K562 (cell line): ENCODE measurements at regions not wholly inside any gene's neighbourhood (a gene's known extent, or its start where the extent isn't known, plus 50 kb on each side); places are given as distances from the start of the nearest gene placed in this dataset.

ENCODE experiments used
- ATAC-seq: fragments of 200-7000 bp; cut with Tn5 transposase; 3 replicates; pipeline ENCODE4 v1.9.1; 2020; ENCODE audit warnings: moderate library complexity
- BruUV-seq: library from RNA; stranded (reverse); fragments of 400-500 nt; replicated peaks from 2 replicates; lab custom pipeline; 2021; lab: Mats Ljungman, UMichigan
- CTCF ChIA-PET: fragments of 300-600 bp; formaldehyde crosslinking; extraction: SDS; loops from one replicate; lab custom pipeline; 2021; ENCODE audit warnings: low intra/inter-chr PET ratio; lab: Yijun Ruan, JAX
- POLR2A ChIA-PET: fragments of 300-600, 350-650 bp; sonication (Branson Sonifier 250); formaldehyde crosslinking; extraction: SDS; loops from one replicate; lab custom pipeline; 2021; ENCODE audit warnings: antibody characterized with exemption, inconsistent platforms; lab: Yijun Ruan, JAX
- DNase-seq, 4 experiments: peaks; one replicate each; pipeline versions ENCODE4 v3.0.0 to v3.0.0-alpha.2; 2011 to 2018; ENCODE audit warnings: low spot score in 3 of 4, mixed read lengths in 3 of 4; ENCODE audit errors: extremely low read depth in 1 of 4
- FAIRE-seq: peaks from 2 replicates; lab custom pipeline; 2011; peaks lifted over from hg19 to GRCh38; lab: Jason Lieb, UNC
- H2AFZ ChIP-seq: 2 replicates; pipeline ENCODE4 v1.6.0; 2011; ENCODE audit warnings: low read depth, low read length, control low read depth, inconsistent platforms
- H3K27ac ChIP-seq: fragments of 200-600 bp; 3 replicates; pipeline ENCODE4 v1.8.0; 2011; ENCODE audit warnings: low read depth, mild to moderate bottlenecking, control low read depth, inconsistent platforms, low read length, moderate library complexity, mixed read lengths; ENCODE audit errors: extremely low read depth
- H3K27me3 ChIP-seq, 2 experiments: fragments of 300-600 bp in 1 of 2; 2 replicates in 1 of 2; 3 replicates in 1 of 2; pipeline versions ENCODE4 v1.6.0 to v1.8.0; 2011; ENCODE audit warnings: inconsistent platforms in 2 of 2, low read length in 2 of 2, mild to moderate bottlenecking in 1 of 2, mixed read lengths in 1 of 2, moderate library complexity in 1 of 2; ENCODE audit not compliant: control insufficient read depth in 2 of 2, insufficient read depth in 2 of 2
- H3K36me3 ChIP-seq: fragments of 300-600 bp; 3 replicates; pipeline ENCODE4 v1.8.0; 2011; ENCODE audit warnings: mild to moderate bottlenecking, low read length, inconsistent platforms; ENCODE audit not compliant: control insufficient read depth, insufficient read depth
- H3K4me1 ChIP-seq, 2 experiments: fragments of 200-600 bp in 1 of 2; replicated peaks in 1 of 2; 2 replicates in 1 of 2; 3 replicates in 1 of 2; pipeline versions ENCODE4 v1.5.1 to v1.8.0; 2011; ENCODE audit warnings: inconsistent platforms in 2 of 2, low read length in 2 of 2, mild to moderate bottlenecking in 1 of 2, mixed read lengths in 1 of 2, moderate library complexity in 1 of 2; ENCODE audit not compliant: control insufficient read depth in 2 of 2, insufficient read depth in 2 of 2
- H3K4me2 ChIP-seq: 2 replicates; pipeline ENCODE4 v1.6.1; 2011; ENCODE audit warnings: low read length, control low read depth, inconsistent platforms, mixed read lengths; ENCODE audit not compliant: insufficient read depth
- H3K4me3 ChIP-seq: fragments of 200-600 bp; sonication (generic), shearing (Covaris generic); 2 replicates; pipeline ENCODE4 v1.5.1; 2016; ENCODE audit warnings: control low read depth, inconsistent platforms
- H3K79me2 ChIP-seq: fragments of 200-600 bp; 3 replicates; pipeline ENCODE4 v1.8.0; 2011; ENCODE audit warnings: low read length, inconsistent platforms; ENCODE audit not compliant: control insufficient read depth, insufficient read depth
- H3K9ac ChIP-seq, 2 experiments: 2 replicates each; pipeline versions ENCODE4 v1.6.0 to v1.6.1; 2011; ENCODE audit warnings: low read depth in 2 of 2, low read length in 2 of 2, control low read depth in 1 of 2, inconsistent platforms in 1 of 2, mild to moderate bottlenecking in 1 of 2, mixed read lengths in 1 of 2; ENCODE audit not compliant: insufficient read depth in 1 of 2
- H3K9me1 ChIP-seq: one replicate; pipeline ENCODE4 v1.6.0; 2011; ENCODE audit warnings: inconsistent platforms, mild to moderate bottlenecking, low read length, moderate library complexity; ENCODE audit not compliant: control insufficient read depth, insufficient read depth
- H3K9me3 ChIP-seq: replicated peaks from 2 replicates; pipeline ENCODE4 v1.5.1; 2011; ENCODE audit warnings: low read depth, low read length, inconsistent platforms; ENCODE audit not compliant: control insufficient read depth, insufficient read depth
- H4K20me1 ChIP-seq: replicated peaks from 2 replicates; pipeline ENCODE4 v1.6.1; 2011; ENCODE audit warnings: low read length, inconsistent platforms, mixed read lengths; ENCODE audit not compliant: control insufficient read depth, insufficient read depth
- C11orf30 ChIP-seq: fragments of 450-650 bp; IDR thresholded peaks from 2 replicates; pipeline ENCODE4 v1.6.1; 2016; ENCODE audit warnings: low read depth, mild to moderate bottlenecking
- CC2D1A ChIP-seq: fragments of 450-650 bp; IDR thresholded peaks from 2 replicates; pipeline ENCODE4 v1.6.1; 2017; ENCODE audit warnings: mild to moderate bottlenecking
- CREM ChIP-seq: IDR thresholded peaks from 2 replicates; pipeline ENCODE4 v1.6.1; 2014; ENCODE audit warnings: antibody characterized with exemption, low read depth
- FOXA3 ChIP-seq, 2 experiments: fragments of 450-650 bp in 1 of 2; sonication (generic) in 1 of 2; formaldehyde crosslinking; IDR thresholded peaks in 1 of 2; conservative IDR thresholded peaks in 1 of 2; 2 replicates each; pipeline versions ENCODE4 v1.4.0 to v1.8.0; 2020 to 2022; ENCODE audit warnings: mild to moderate bottlenecking in 2 of 2, missing genetic modification reagents in 1 of 2
- MAFK ChIP-seq: IDR thresholded peaks from 2 replicates; pipeline ENCODE4 v1.6.1; 2011; ENCODE audit warnings: low read length, improper control_type of control experiment
- POLR3G ChIP-seq: IDR thresholded peaks from 2 replicates; pipeline ENCODE4 v1.6.1; 2011; ENCODE audit not compliant: insufficient read length, insufficient replicate concordance; ENCODE audit errors: extremely low read depth
- SMARCB1 ChIP-seq: IDR thresholded peaks from 2 replicates; pipeline ENCODE4 v1.6.1; 2011; ENCODE audit warnings: improper control_type of control experiment, low read depth; ENCODE audit not compliant: insufficient read length
- SNIP1 ChIP-seq: fragments of 450-650 bp; IDR thresholded peaks from 2 replicates; pipeline ENCODE4 v1.7.1; 2017; ENCODE audit warnings: low read depth, mild to moderate bottlenecking
- TBL1XR1 ChIP-seq, 2 experiments: IDR thresholded peaks; 2 replicates each; pipeline ENCODE4 v1.6.1; 2012; ENCODE audit warnings: improper control_type of control experiment in 2 of 2, low read length in 2 of 2, mild to moderate bottlenecking in 1 of 2
- ZBED1 ChIP-seq: IDR thresholded peaks from 2 replicates; pipeline ENCODE4 v1.6.1; 2014
- ZBTB7A ChIP-seq: IDR thresholded peaks from 2 replicates; pipeline ENCODE4 v1.6.1; 2011; ENCODE audit warnings: low read depth, mild to moderate bottlenecking, low read length, moderate library complexity, borderline replicate concordance; ENCODE audit not compliant: control insufficient read depth
- ZNF133 ChIP-seq: fragments of 250-450 bp; sonication (Bioruptor Pico); IDR thresholded peaks from 2 replicates; pipeline ENCODE4 v1.4.0; 2020; ENCODE audit warnings: mild to moderate bottlenecking
- ZNF212 ChIP-seq: fragments of 450-650 bp; formaldehyde crosslinking; IDR thresholded peaks from 2 replicates; pipeline ENCODE4 v1.4.0; 2020; ENCODE audit warnings: mild to moderate bottlenecking
- ZNF764 ChIP-seq: fragments of 250-450 bp; sonication (Bioruptor Pico); IDR thresholded peaks from 2 replicates; pipeline ENCODE4 v1.4.0; 2020; ENCODE audit warnings: low read depth, mild to moderate bottlenecking, moderate library complexity
- ZSCAN32 ChIP-seq: fragments of 450-650 bp; formaldehyde crosslinking; IDR thresholded peaks from 2 replicates; pipeline ENCODE4 v1.4.0; 2020; ENCODE audit warnings: mild to moderate bottlenecking, moderate library complexity
- WGBS: fragments of 100-300 bp; shearing (Covaris generic); methylation state at CpG from one replicate; pipeline ENCODE4 v1.1.6; 2016; ENCODE audit warnings: low coverage, mixed read lengths; ENCODE audit not compliant: insufficient coverage; ENCODE audit errors: missing lambda C conversion rate; 5-methylcytosine and 5-hydroxymethylcytosine counted together
- in situ Hi-C: fragments of 300-500 bp; cut with MboI; formaldehyde crosslinking; loops from 4 replicates; pipeline ENCODE4 v1.15.0; 2018; ENCODE audit warnings: inconsistent platforms, mixed read lengths
- intact Hi-C: fragments of 100-400 bp; cut with micrococcal nuclease; formaldehyde crosslinking; loops from 2 replicates; pipeline ENCODE4 v1.14.2; 2022
- TF ChIP-seq, protein P1 (sequence below): fragments of 450-650 bp; formaldehyde crosslinking; conservative IDR thresholded peaks from 2 replicates; pipeline ENCODE4 v1.4.0; 2022; ENCODE audit warnings: mild to moderate bottlenecking, missing genetic modification characterization
- TF ChIP-seq, protein P2 (sequence below): fragments of 250-450 bp; sonication (Bioruptor Pico); IDR thresholded peaks from 2 replicates; pipeline ENCODE4 v1.8.0; 2022; ENCODE audit warnings: moderate library complexity, mild to moderate bottlenecking, inconsistent platforms
- TF ChIP-seq, protein P3 (sequence below), 2 experiments: fragments of 450-650 bp; IDR thresholded peaks; 2 replicates each; pipeline ENCODE4 v1.6.1; 2018; ENCODE audit warnings: mild to moderate bottlenecking in 2 of 2, low read depth in 1 of 2; ENCODE audit not compliant: partially characterized antibody in 2 of 2

DNA sequence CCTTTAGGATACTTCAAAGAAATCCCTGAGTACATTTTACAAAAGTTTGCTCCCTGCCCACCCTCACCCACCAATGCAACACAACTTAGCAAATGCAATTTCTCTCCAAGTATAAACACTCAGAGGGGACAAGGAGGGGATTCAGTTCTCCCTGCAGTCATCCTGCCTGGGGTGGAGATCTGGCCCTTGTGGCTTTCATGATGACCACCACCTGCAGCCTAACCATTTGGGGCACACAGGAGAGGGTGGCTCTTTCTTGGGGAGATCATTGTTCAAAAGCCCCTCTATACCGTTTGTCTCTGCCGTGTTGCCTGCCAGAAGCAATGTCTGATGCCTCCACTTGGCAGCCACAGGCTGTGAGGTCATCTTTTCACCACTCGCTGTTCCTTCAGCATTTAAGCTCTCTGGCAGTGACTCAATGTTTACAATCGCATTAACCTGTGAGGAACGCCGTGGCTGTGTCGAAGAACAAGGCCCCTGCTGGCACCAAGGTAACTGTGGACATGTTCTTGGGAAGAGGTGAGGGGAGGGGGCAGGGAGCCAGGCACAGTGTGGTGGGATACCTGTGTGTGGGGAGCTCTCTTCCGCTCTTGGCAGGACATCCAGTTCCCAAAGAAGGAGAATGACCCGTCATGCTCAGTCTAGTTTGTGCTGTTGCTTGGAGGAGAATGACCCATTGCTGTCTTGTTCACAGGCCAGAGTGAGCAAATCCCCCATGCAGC, 103.9 kb upstream of the DUSP10 start:
- Histone ChIP-seq H3K9ac (no peak overlapping the region), H3K27ac (no peak overlapping the region), H3K4me3 (no peak overlapping the region), H3K9me1 (no peaks in the 10 kb centered on the region), H4K20me1 (no peaks in the 10 kb centered on the region), H3K27me3 (no peaks in the 10 kb centered on the region; a peak in 2 of 5 replicates), H3K79me2 (no peaks in the 10 kb centered on the region), H3K4me2 (no peak overlapping the region), H3K4me1 (no peaks in the 10 kb centered on the region; a peak in 1 of 5 replicates), H3K36me3 (no peaks in the 10 kb centered on the region), H2AFZ (no peak overlapping the region; the same call in 1 of the 2 replicates), H3K9me3 (no peaks in the 10 kb centered on the region)
- ChIA-PET POLR2A (interaction anchor here (1.4 kb wide), 1 partner anchor 104 kb away, joined by 4 read pairs; the partner anchor contains the start of gene DUSP10), CTCF (no interaction called here)
- intact Hi-C loops = no loop called here
- no peak for FAIRE-seq
- 2% methylated on average over 9 of the region's 9 CpGs for WGBS
- ATAC-seq = no peak; the same call in 2 of the 3 replicates
- DNase-seq = peak in 1 of 4 experiments; percentile 8
- BruUV-seq = no TSS peak
- in situ Hi-C loops = no loop called here
- TF ChIP-seq ZNF212 (CRISPR knock-in tag) (no peak), ZNF764 (CRISPR knock-in tag) (no peak), SNIP1 (no peak), CREM (no peak), ZSCAN32 (CRISPR knock-in tag) (no peak), TBL1XR1 (IDR thresholded peaks at IDR 0.05; ENCODE audit: low read length in 2 of 2) (no peak), C11orf30 (no peak), FOXA3 (CRISPR knock-in tag; conservative IDR thresholded peaks at IDR 0.05 in 1 of 2, IDR thresholded peaks at IDR 0.05 in 1 of 2) (peak in 1 of 2 experiments; percentile 41; a peak in 1 of 4 replicates), ZBED1 (no peak), ZBTB7A (no peak), MAFK (no peak), SMARCB1 (no peak), ZNF133 (CRISPR knock-in tag) (no peak), POLR3G (no peak), CC2D1A (no peak)
- TF ChIP-seq, protein P1, sequence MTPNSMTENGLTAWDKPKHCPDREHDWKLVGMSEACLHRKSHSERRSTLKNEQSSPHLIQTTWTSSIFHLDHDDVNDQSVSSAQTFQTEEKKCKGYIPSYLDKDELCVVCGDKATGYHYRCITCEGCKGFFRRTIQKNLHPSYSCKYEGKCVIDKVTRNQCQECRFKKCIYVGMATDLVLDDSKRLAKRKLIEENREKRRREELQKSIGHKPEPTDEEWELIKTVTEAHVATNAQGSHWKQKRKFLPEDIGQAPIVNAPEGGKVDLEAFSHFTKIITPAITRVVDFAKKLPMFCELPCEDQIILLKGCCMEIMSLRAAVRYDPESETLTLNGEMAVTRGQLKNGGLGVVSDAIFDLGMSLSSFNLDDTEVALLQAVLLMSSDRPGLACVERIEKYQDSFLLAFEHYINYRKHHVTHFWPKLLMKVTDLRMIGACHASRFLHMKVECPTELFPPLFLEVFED (CRISPR knock-in tag) = no peak
- TF ChIP-seq, protein P2, sequence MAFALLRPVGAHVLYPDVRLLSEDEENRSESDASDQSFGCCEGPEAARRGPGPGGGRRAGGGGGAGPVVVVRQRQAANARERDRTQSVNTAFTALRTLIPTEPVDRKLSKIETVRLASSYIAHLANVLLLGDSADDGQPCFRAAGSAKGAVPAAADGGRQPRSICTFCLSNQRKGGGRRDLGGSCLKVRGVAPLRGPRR (CRISPR knock-in tag) = no peak
- TF ChIP-seq, protein P3, sequence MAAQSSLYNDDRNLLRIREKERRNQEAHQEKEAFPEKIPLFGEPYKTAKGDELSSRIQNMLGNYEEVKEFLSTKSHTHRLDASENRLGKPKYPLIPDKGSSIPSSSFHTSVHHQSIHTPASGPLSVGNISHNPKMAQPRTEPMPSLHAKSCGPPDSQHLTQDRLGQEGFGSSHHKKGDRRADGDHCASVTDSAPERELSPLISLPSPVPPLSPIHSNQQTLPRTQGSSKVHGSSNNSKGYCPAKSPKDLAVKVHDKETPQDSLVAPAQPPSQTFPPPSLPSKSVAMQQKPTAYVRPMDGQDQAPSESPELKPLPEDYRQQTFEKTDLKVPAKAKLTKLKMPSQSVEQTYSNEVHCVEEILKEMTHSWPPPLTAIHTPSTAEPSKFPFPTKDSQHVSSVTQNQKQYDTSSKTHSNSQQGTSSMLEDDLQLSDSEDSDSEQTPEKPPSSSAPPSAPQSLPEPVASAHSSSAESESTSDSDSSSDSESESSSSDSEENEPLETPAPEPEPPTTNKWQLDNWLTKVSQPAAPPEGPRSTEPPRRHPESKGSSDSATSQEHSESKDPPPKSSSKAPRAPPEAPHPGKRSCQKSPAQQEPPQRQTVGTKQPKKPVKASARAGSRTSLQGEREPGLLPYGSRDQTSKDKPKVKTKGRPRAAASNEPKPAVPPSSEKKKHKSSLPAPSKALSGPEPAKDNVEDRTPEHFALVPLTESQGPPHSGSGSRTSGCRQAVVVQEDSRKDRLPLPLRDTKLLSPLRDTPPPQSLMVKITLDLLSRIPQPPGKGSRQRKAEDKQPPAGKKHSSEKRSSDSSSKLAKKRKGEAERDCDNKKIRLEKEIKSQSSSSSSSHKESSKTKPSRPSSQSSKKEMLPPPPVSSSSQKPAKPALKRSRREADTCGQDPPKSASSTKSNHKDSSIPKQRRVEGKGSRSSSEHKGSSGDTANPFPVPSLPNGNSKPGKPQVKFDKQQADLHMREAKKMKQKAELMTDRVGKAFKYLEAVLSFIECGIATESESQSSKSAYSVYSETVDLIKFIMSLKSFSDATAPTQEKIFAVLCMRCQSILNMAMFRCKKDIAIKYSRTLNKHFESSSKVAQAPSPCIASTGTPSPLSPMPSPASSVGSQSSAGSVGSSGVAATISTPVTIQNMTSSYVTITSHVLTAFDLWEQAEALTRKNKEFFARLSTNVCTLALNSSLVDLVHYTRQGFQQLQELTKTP (IDR thresholded peaks at IDR 0.05; ENCODE audit: low read depth in 1 of 2, partially characterized antibody in 2 of 2) = no peak
